ENCODE measurements at regions not wholly inside any gene's neighbourhood (a gene's known extent, or its start where the extent isn't known, plus 50 kb on each side); places are given as distances from the start of the nearest gene placed in this dataset.

DNA sequence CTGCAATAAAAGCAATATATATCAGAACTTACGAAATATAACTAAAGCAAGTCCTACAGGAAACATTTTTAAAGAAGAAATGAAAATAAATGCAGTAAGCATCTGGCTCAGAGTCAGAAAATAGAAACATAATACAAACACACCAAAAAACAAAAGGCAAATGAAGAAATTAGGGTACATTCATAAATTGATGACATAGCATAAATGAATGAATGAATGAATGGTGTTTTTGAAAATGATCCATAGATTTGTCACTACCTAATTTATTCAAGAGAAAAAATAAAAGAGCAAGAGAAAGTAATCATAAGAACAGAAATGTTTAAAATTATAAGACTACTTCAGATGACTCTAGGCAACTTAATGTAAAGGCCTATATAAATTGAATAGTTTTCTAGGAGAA, 226.1 kb upstream of the CDH20 start:
- Histone ChIP-seq H3K9me3 (ENCODE audit: insufficient read depth, low read depth, low read length) (no peaks in the 10 kb centered on the region), H2BK120ac (ENCODE audit: insufficient read depth, low read length, poor library complexity) (no peak overlapping the region), H4K8ac (ENCODE audit: low read depth, low read length) (no peak overlapping the region), H4K12ac (ENCODE audit: low read depth, low read length) (no peak overlapping the region), H3K4me3 (ENCODE audit: low read depth, low read length) (no peak overlapping the region), H3K4me2 (ENCODE audit: low read length) (no peak overlapping the region), H3K27me3 (ENCODE audit: insufficient read depth, low read length) (no peaks in the 10 kb centered on the region), H3K79me1 (ENCODE audit: low read length) (no peaks in the 10 kb centered on the region), H2AFZ (ENCODE audit: insufficient read depth, low read length, poor library complexity) (no peak overlapping the region), H3K36me3 (ENCODE audit: control insufficient read depth in 1 of 2, insufficient read depth in 2 of 2, low read length in 2 of 2) (no peaks in the 10 kb centered on the region), H3K79me2 (ENCODE audit: control insufficient read depth, insufficient read depth, low read length, poor library complexity) (no peaks in the 10 kb centered on the region), H3K9ac (ENCODE audit: low read length) (no peak overlapping the region), H3K23ac (ENCODE audit: low read length) (no peak overlapping the region), H3K27ac (ENCODE audit: low read depth, low read length) (no peak overlapping the region), H4K91ac (ENCODE audit: low read depth, low read length) (no peak overlapping the region), H3K18ac (ENCODE audit: low read length) (no peak overlapping the region), H3K4ac (ENCODE audit: low read depth, low read length) (no peak overlapping the region), H2BK12ac (ENCODE audit: low read length) (no peak overlapping the region), H2AK5ac (ENCODE audit: low read length) (no peak overlapping the region), H3K4me1 (ENCODE audit: control insufficient read depth in 1 of 2, insufficient read depth in 2 of 2, low read length in 2 of 2) (no peaks in the 10 kb centered on the region), H3K14ac (ENCODE audit: low read length) (no peak overlapping the region), H2BK5ac (ENCODE audit: low read depth, low read length, poor library complexity) (no peak overlapping the region)
- WGBS (ENCODE audit: extremely low coverage, insufficient coverage, insufficient read length): no CpG with 5 or more reads among the region's 1 CpG
- no peak for DNase-seq

GRCh38 chr18:61108706-61109105, 224.5 kb upstream of the CDH20 start:
- no peaks in the 10 kb centered on the region for H3K79me2 ChIP-seq (ENCODE audit: control insufficient read depth, insufficient read depth, low read length, poor library complexity)
- H3K23ac ChIP-seq (ENCODE audit: low read length): no peak overlapping the region
- no peak overlapping the region for H4K8ac ChIP-seq (ENCODE audit: low read depth, low read length)
- no peak overlapping the region for H4K12ac ChIP-seq (ENCODE audit: low read depth, low read length)
- no peaks in the 10 kb centered on the region for H3K9me3 ChIP-seq (ENCODE audit: insufficient read depth, low read depth, low read length)
- H2BK5ac ChIP-seq (ENCODE audit: low read depth, low read length, poor library complexity): no peak overlapping the region
- no peak overlapping the region for H3K4me2 ChIP-seq (ENCODE audit: low read length)
- no peak overlapping the region for H2AK5ac ChIP-seq (ENCODE audit: low read length)
- no peaks in the 10 kb centered on the region for H3K79me1 ChIP-seq (ENCODE audit: low read length)
- H3K14ac ChIP-seq (ENCODE audit: low read length): no peak overlapping the region
- no peak overlapping the region for H3K27ac ChIP-seq (ENCODE audit: low read depth, low read length)
- no peak overlapping the region for H3K4ac ChIP-seq (ENCODE audit: low read depth, low read length)
- H3K27me3 ChIP-seq (ENCODE audit: insufficient read depth, low read length): no peaks in the 10 kb centered on the region
- no peak overlapping the region for H4K91ac ChIP-seq (ENCODE audit: low read depth, low read length)
- H3K4me1 ChIP-seq (ENCODE audit: control insufficient read depth in 1 of 2, insufficient read depth in 2 of 2, low read length in 2 of 2): no peaks in the 10 kb centered on the region
- H2BK120ac ChIP-seq (ENCODE audit: insufficient read depth, low read length, poor library complexity): no peak overlapping the region
- no peak overlapping the region for H3K9ac ChIP-seq (ENCODE audit: low read length)
- H2BK12ac ChIP-seq (ENCODE audit: low read length): no peak overlapping the region
- no peak overlapping the region for H2AFZ ChIP-seq (ENCODE audit: insufficient read depth, low read length, poor library complexity)
- H3K18ac ChIP-seq (ENCODE audit: low read length): no peak overlapping the region
- H3K4me3 ChIP-seq (ENCODE audit: low read depth, low read length): no peak overlapping the region
- no peak for DNase-seq
- no peaks in the 10 kb centered on the region for H3K36me3 ChIP-seq (ENCODE audit: control insufficient read depth in 1 of 2, insufficient read depth in 2 of 2, low read length in 2 of 2)

DNA sequence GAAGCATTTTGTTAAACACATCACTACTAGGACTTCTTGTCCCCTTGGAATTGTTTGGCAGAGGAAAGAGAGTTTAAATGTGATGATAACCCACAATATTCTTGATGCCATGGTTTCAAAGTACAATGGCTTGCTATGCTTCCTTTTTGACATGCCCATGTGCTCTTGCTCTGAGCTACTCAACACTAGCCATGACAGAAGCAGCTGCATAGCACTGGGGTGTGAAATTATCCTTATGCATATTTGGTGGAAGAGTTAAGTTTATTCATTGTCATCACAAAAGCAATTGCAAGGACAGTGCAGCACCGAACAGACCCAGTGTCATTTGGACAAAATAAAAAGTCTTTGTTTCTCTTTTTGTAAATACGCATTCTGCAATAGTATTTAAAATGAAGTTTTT, 209.9 kb upstream of the CDH20 start:
- WGBS (ENCODE audit: extremely low coverage, insufficient coverage, insufficient read length): no CpG with 5 or more reads among the region's 2 CpGs
- no peak for DNase-seq

GRCh38 chr18:61127714-61128467, 205.3 kb upstream of the CDH20 start:
- Histone ChIP-seq H3K9ac (ENCODE audit: low read length) (no peak overlapping the region), H3K4me1 (ENCODE audit: control insufficient read depth in 1 of 2, insufficient read depth in 2 of 2, low read length in 2 of 2) (peaks cover 3% of the 10 kb centered on the region in 2 experiments), H4K8ac (ENCODE audit: low read depth, low read length) (peak overlapping the region; percentile 34), H3K79me1 (ENCODE audit: low read length) (peaks cover 7% of the 10 kb centered on the region), H3K36me3 (ENCODE audit: control insufficient read depth in 1 of 2, insufficient read depth in 2 of 2, low read length in 2 of 2) (no peaks in the 10 kb centered on the region), H3K27ac (ENCODE audit: low read depth, low read length) (peak overlapping the region; percentile 3), H3K9me3 (ENCODE audit: insufficient read depth, low read depth, low read length) (no peaks in the 10 kb centered on the region), H2AK5ac (ENCODE audit: low read length) (no peak overlapping the region), H3K27me3 (ENCODE audit: insufficient read depth, low read length) (no peaks in the 10 kb centered on the region), H3K18ac (ENCODE audit: low read length) (no peak overlapping the region), H2BK5ac (ENCODE audit: low read depth, low read length, poor library complexity) (peak overlapping the region; percentile 8), H3K4ac (ENCODE audit: low read depth, low read length) (no peak overlapping the region), H3K23ac (ENCODE audit: low read length) (no peak overlapping the region), H4K12ac (ENCODE audit: low read depth, low read length) (peak overlapping the region; percentile 68), H2BK120ac (ENCODE audit: insufficient read depth, low read length, poor library complexity) (peak overlapping the region; percentile 48), H4K91ac (ENCODE audit: low read depth, low read length) (peak overlapping the region; percentile 64), H2BK12ac (ENCODE audit: low read length) (peak overlapping the region; percentile 64), H3K4me3 (ENCODE audit: low read depth, low read length) (no peak overlapping the region), H3K14ac (ENCODE audit: low read length) (peak overlapping the region; percentile 6), H3K4me2 (ENCODE audit: low read length) (no peak overlapping the region), H3K79me2 (ENCODE audit: control insufficient read depth, insufficient read depth, low read length, poor library complexity) (no peaks in the 10 kb centered on the region), H2AFZ (ENCODE audit: insufficient read depth, low read length, poor library complexity) (no peak overlapping the region)
- no CpG with 5 or more reads among the region's 6 CpGs for WGBS (ENCODE audit: extremely low coverage, insufficient coverage, insufficient read length)
- DNase-seq: no peak

More for the DNA sequence above, 209.9 kb upstream of the CDH20 start:
- H3K4me1 ChIP-seq (ENCODE audit: control insufficient read depth in 1 of 2, insufficient read depth in 2 of 2, low read length in 2 of 2): peaks cover 3% of the 10 kb centered on the region in 2 experiments
- H3K18ac ChIP-seq (ENCODE audit: low read length): no peak overlapping the region
- no peak overlapping the region for H4K91ac ChIP-seq (ENCODE audit: low read depth, low read length)
- no peaks in the 10 kb centered on the region for H3K79me2 ChIP-seq (ENCODE audit: control insufficient read depth, insufficient read depth, low read length, poor library complexity)
- H3K4me3 ChIP-seq (ENCODE audit: low read depth, low read length): no peak overlapping the region
- no peaks in the 10 kb centered on the region for H3K9me3 ChIP-seq (ENCODE audit: insufficient read depth, low read depth, low read length)
- H3K4me2 ChIP-seq (ENCODE audit: low read length): no peak overlapping the region
- H3K36me3 ChIP-seq (ENCODE audit: control insufficient read depth in 1 of 2, insufficient read depth in 2 of 2, low read length in 2 of 2): no peaks in the 10 kb centered on the region
- no peak overlapping the region for H4K8ac ChIP-seq (ENCODE audit: low read depth, low read length)
- no peak overlapping the region for H2BK12ac ChIP-seq (ENCODE audit: low read length)
- peaks cover 5% of the 10 kb centered on the region for H3K79me1 ChIP-seq (ENCODE audit: low read length)
- H2BK5ac ChIP-seq (ENCODE audit: low read depth, low read length, poor library complexity): no peak overlapping the region
- no peak overlapping the region for H2AFZ ChIP-seq (ENCODE audit: insufficient read depth, low read length, poor library complexity)
- no peak overlapping the region for H2BK120ac ChIP-seq (ENCODE audit: insufficient read depth, low read length, poor library complexity)
- no peak overlapping the region for H2AK5ac ChIP-seq (ENCODE audit: low read length)
- no peak overlapping the region for H3K27ac ChIP-seq (ENCODE audit: low read depth, low read length)
- H4K12ac ChIP-seq (ENCODE audit: low read depth, low read length): no peak overlapping the region
- H3K4ac ChIP-seq (ENCODE audit: low read depth, low read length): no peak overlapping the region
- no peak overlapping the region for H3K14ac ChIP-seq (ENCODE audit: low read length)
- H3K9ac ChIP-seq (ENCODE audit: low read length): no peak overlapping the region
- H3K27me3 ChIP-seq (ENCODE audit: insufficient read depth, low read length): no peaks in the 10 kb centered on the region
- H3K23ac ChIP-seq (ENCODE audit: low read length): no peak overlapping the region
